ENCODE measurements at regions not wholly inside any gene's neighbourhood (a gene's known extent, or its start where the extent isn't known, plus 50 kb on each side); places are given as distances from the start of the nearest gene placed in this dataset.

- ATAC-seq, result no peak
- no peak for TF ChIP-seq ISL1 (CRISPR knock-in tag; IDR thresholded peaks at IDR 0.05)
- TF ChIP-seq GLIS3 (CRISPR knock-in tag; IDR thresholded peaks at IDR 0.05), result no peak
- no peak for TF ChIP-seq ZNF70 (CRISPR knock-in tag; IDR thresholded peaks at IDR 0.05)
Observed at GRCh38 chr5:165260426-165260825, 1755.0 kb downstream of the MAT2B start.

- ATAC-seq, result no peak
Observed at GRCh38 chr5:165263536-165263935, 1758.1 kb downstream of the MAT2B start.

GRCh38 chr5:165266939-165267338 is 1761.5 kb downstream of the MAT2B start:
- TF ChIP-seq ZNF70 (CRISPR knock-in tag; IDR thresholded peaks at IDR 0.05) (no peak), ZNF8 (CRISPR knock-in tag; IDR thresholded peaks at IDR 0.05) (no peak), GLIS3 (CRISPR knock-in tag; IDR thresholded peaks at IDR 0.05) (no peak), TOX (CRISPR knock-in tag; IDR thresholded peaks at IDR 0.05; ENCODE audit: borderline replicate concordance) (no peak), ARNTL (CRISPR knock-in tag; IDR thresholded peaks at IDR 0.05; ENCODE audit: borderline replicate concordance, low read depth) (no peak), ZFP30 (CRISPR knock-in tag; IDR thresholded peaks at IDR 0.05) (no peak), RARB (CRISPR knock-in tag; IDR thresholded peaks at IDR 0.05) (no peak), ESRRG (CRISPR knock-in tag; IDR thresholded peaks at IDR 0.05) (no peak), TSHZ2 (CRISPR knock-in tag; IDR thresholded peaks at IDR 0.05) (no peak), CSDC2 (CRISPR knock-in tag; IDR thresholded peaks at IDR 0.05) (no peak), ZFP3 (CRISPR knock-in tag; IDR thresholded peaks at IDR 0.05) (no peak), PPARA (CRISPR knock-in tag; IDR thresholded peaks at IDR 0.05; ENCODE audit: borderline replicate concordance) (no peak), SNAI2 (CRISPR knock-in tag; IDR thresholded peaks at IDR 0.05) (no peak), BACH2 (CRISPR knock-in tag; IDR thresholded peaks at IDR 0.05; ENCODE audit: borderline replicate concordance) (no peak), CREB5 (CRISPR knock-in tag; IDR thresholded peaks at IDR 0.05; ENCODE audit: low read depth) (no peak), PATZ1 (CRISPR knock-in tag; IDR thresholded peaks at IDR 0.05; ENCODE audit: borderline replicate concordance) (no peak)
- ATAC-seq, result no peak

More at GRCh38 chr5:165263536-165263935, 1758.1 kb downstream of the MAT2B start:
- no peak for TF ChIP-seq ARNTL (CRISPR knock-in tag; IDR thresholded peaks at IDR 0.05; ENCODE audit: borderline replicate concordance, low read depth)
- no peak for TF ChIP-seq BACH2 (CRISPR knock-in tag; IDR thresholded peaks at IDR 0.05; ENCODE audit: borderline replicate concordance)
- no peak for TF ChIP-seq OSR1 (CRISPR knock-in tag; IDR thresholded peaks at IDR 0.05)
- TF ChIP-seq ISL1 (CRISPR knock-in tag; IDR thresholded peaks at IDR 0.05), result no peak
- TF ChIP-seq PPARA (CRISPR knock-in tag; IDR thresholded peaks at IDR 0.05; ENCODE audit: borderline replicate concordance), result no peak
- TF ChIP-seq ZNF8 (CRISPR knock-in tag; IDR thresholded peaks at IDR 0.05), result no peak
- no peak for TF ChIP-seq ZC3H10 (CRISPR knock-in tag; IDR thresholded peaks at IDR 0.05)
- TF ChIP-seq ZNF70 (CRISPR knock-in tag; IDR thresholded peaks at IDR 0.05), result no peak
- TF ChIP-seq CSRNP3 (CRISPR knock-in tag; IDR thresholded peaks at IDR 0.05), result no peak
- no peak for TF ChIP-seq ZFP3 (CRISPR knock-in tag; IDR thresholded peaks at IDR 0.05)
- no peak for TF ChIP-seq TCF4 (CRISPR knock-in tag; IDR thresholded peaks at IDR 0.05; ENCODE audit: borderline replicate concordance)
- TF ChIP-seq GLIS3 (CRISPR knock-in tag; IDR thresholded peaks at IDR 0.05), result no peak

GRCh38 chr5:165272436-165272835 is 1767.0 kb downstream of the MAT2B start:
- no peak for ATAC-seq
- no peak for TF ChIP-seq CSDC2 (CRISPR knock-in tag; IDR thresholded peaks at IDR 0.05)
- TF ChIP-seq CSRNP3 (CRISPR knock-in tag; IDR thresholded peaks at IDR 0.05), result no peak
- TF ChIP-seq ISL1 (CRISPR knock-in tag; IDR thresholded peaks at IDR 0.05), result no peak
- no peak for TF ChIP-seq TOX (CRISPR knock-in tag; IDR thresholded peaks at IDR 0.05; ENCODE audit: borderline replicate concordance)
- TF ChIP-seq TSHZ2 (CRISPR knock-in tag; IDR thresholded peaks at IDR 0.05), result no peak
- no peak for TF ChIP-seq CREB5 (CRISPR knock-in tag; IDR thresholded peaks at IDR 0.05; ENCODE audit: low read depth)
- no peak for TF ChIP-seq PPARA (CRISPR knock-in tag; IDR thresholded peaks at IDR 0.05; ENCODE audit: borderline replicate concordance)
- TF ChIP-seq BACH2 (CRISPR knock-in tag; IDR thresholded peaks at IDR 0.05; ENCODE audit: borderline replicate concordance), result no peak
- TF ChIP-seq ESRRG (CRISPR knock-in tag; IDR thresholded peaks at IDR 0.05), result no peak
- TF ChIP-seq SNAI2 (CRISPR knock-in tag; IDR thresholded peaks at IDR 0.05), result no peak
- no peak for TF ChIP-seq TCF4 (CRISPR knock-in tag; IDR thresholded peaks at IDR 0.05; ENCODE audit: borderline replicate concordance)

All from SK-N-SH treated with all-trans-retinoic acid at 6 μM for 48 hours (cell line).